ENCODE measurements at regions not wholly inside any gene's neighbourhood (a gene's known extent, or its start where the extent isn't known, plus 50 kb on each side); places are given as distances from the start of the nearest gene placed in this dataset.

GRCh38 chr3:152720951-152721718 is 113.8 kb upstream of the P2RY1 start:
- Histone ChIP-seq H3K4me3 (ENCODE audit: low read depth, low read length) (no peak overlapping the region), H3K36me3 (ENCODE audit: control insufficient read depth, insufficient read depth, low read length) (no peaks in the 10 kb centered on the region), H3K27me3 (ENCODE audit: control insufficient read depth, insufficient read depth, low read length) (no peaks in the 10 kb centered on the region)
- DNase-seq (ENCODE audit: low read depth) = no peak
- FAIRE-seq = no peak
- no peak for TF ChIP-seq CTCF (IDR thresholded peaks at IDR 0.05; ENCODE audit: insufficient read depth, low read length, severe bottlenecking)

- H3K27me3 ChIP-seq (ENCODE audit: control insufficient read depth, insufficient read depth, low read length) = no peaks in the 10 kb centered on the region
- no peak for TF ChIP-seq CTCF (IDR thresholded peaks at IDR 0.05; ENCODE audit: insufficient read depth, low read length, severe bottlenecking)
- no peak overlapping the region for H3K4me3 ChIP-seq (ENCODE audit: low read depth, low read length)
- no peaks in the 10 kb centered on the region for H3K36me3 ChIP-seq (ENCODE audit: control insufficient read depth, insufficient read depth, low read length)
- DNase-seq (ENCODE audit: low read depth) (no peak), FAIRE-seq (no peak)
Measured at GRCh38 chr3:152724270-152724669, 110.7 kb upstream of the P2RY1 start.

- no peak for DNase-seq (ENCODE audit: low read depth)
- Histone ChIP-seq H3K36me3 (ENCODE audit: control insufficient read depth, insufficient read depth, low read length) (no peaks in the 10 kb centered on the region), H3K27me3 (ENCODE audit: control insufficient read depth, insufficient read depth, low read length) (no peaks in the 10 kb centered on the region), H3K4me3 (ENCODE audit: low read depth, low read length) (no peak overlapping the region)
- no peak for TF ChIP-seq CTCF (IDR thresholded peaks at IDR 0.05; ENCODE audit: insufficient read depth, low read length, severe bottlenecking)
- no peak for FAIRE-seq
Measured at GRCh38 chr3:152728231-152728980, 106.5 kb upstream of the P2RY1 start.

DNA sequence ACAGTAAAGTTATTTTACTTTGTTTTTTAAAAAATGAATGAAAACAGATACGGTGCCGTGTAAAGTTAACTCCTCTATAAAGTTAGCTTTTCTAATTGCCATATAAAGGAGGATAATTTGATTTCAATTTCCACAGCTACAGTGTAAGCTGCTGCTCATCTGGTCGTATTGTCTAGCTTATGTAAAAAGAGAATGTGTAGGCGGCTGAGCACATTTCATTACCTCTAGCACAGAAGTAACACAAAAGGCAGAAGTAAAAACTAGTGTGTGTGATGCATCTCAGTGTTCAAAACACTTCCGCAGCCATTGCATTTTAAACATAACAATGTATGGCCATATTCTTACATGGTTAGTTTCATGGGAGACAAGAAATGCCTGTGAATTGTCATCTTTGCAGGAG is 105.0 kb upstream of the P2RY1 start:
- Histone ChIP-seq H3K36me3 (ENCODE audit: control insufficient read depth, insufficient read depth, low read length) (no peaks in the 10 kb centered on the region), H3K4me3 (ENCODE audit: low read depth, low read length) (no peak overlapping the region), H3K27me3 (ENCODE audit: control insufficient read depth, insufficient read depth, low read length) (no peaks in the 10 kb centered on the region)
- no peak for TF ChIP-seq CTCF (IDR thresholded peaks at IDR 0.05; ENCODE audit: insufficient read depth, low read length, severe bottlenecking)
- FAIRE-seq (no peak), DNase-seq (ENCODE audit: low read depth) (no peak)

DNA sequence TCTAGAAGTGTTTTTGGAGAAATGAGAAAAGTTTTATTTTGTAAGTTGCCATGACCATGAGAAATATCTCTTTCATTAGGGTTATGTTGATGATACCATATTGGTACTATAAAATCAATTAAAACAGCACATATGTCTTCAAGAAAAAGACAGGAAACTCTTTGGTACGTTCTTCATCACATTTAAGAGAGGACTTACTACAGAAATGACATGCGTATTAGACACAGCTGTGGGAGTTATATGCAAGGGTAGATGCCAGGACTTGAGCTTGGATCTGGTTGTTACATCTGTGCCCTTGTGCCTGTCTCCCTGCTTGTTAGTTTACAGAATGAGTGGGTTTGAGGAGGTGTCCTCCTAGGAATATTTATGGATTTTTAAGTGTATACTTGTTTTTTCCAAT is 103.4 kb upstream of the P2RY1 start:
- Histone ChIP-seq H3K4me3 (ENCODE audit: low read depth, low read length) (no peak overlapping the region), H3K36me3 (ENCODE audit: control insufficient read depth, insufficient read depth, low read length) (no peaks in the 10 kb centered on the region), H3K27me3 (ENCODE audit: control insufficient read depth, insufficient read depth, low read length) (no peaks in the 10 kb centered on the region)
- TF ChIP-seq CTCF (IDR thresholded peaks at IDR 0.05; ENCODE audit: insufficient read depth, low read length, severe bottlenecking) = no peak
- no peak for FAIRE-seq
- no peak for DNase-seq (ENCODE audit: low read depth)

Data from bronchial epithelial cell (primary cell).